ENCODE measurements at regions not wholly inside any gene's neighbourhood (a gene's known extent, or its start where the extent isn't known, plus 50 kb on each side); places are given as distances from the start of the nearest gene placed in this dataset.
"Not testable (repeated sequence)": the region's sequence is repeated elsewhere in the genome, so short reads cannot be mapped to it uniquely, and the experiment has no call there.

GRCh38 chr7:130789436-130789835 is 55.4 kb upstream of the KLF14 start:
- DNase-seq (ENCODE audit: low read depth in 2 of 2) = no peak

GRCh38 chr7:130791746-130792145 is 57.7 kb upstream of the KLF14 start:
- DNase-seq (ENCODE audit: low read depth in 2 of 2) = no peak

DNA sequence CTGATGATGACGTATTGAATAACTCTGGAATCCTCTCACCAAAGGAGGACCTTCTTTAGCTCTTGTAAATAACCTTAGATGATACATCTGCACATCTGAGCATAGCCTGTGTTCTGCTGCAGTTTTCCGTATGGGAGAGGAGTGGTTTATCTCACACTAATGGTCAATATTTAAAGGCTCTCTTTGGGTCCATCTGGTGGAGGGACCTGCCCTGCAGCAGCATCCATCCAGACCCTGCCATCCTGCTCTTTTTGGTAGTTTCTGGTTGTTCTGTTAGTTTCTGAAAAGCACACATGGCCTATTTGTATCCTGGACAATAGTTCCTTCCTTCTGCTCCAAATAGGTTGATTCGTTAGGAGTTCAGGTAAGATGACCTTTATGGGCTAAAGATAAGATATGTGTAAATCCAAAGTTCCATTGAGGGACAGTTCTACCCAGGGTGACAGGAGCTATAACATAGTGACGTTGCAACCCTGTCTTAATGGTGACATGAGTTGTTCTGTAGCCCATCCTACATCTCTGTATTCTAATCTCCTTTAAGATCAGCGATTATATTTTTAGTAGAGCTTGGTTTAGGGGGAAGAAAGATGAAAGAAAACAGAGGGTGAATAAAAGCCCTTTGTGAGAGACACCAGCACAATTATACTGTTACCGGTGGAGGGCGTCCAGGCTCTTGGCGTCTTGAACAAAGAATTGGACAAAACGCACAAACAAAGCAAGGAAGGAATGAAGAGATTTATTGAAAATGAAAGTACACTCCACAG is 60.0 kb upstream of the KLF14 start:
- DNase-seq (ENCODE audit: low read depth in 2 of 2) = no peak

- no peak for DNase-seq (ENCODE audit: low read depth in 2 of 2)
Observed at GRCh38 chr7:130794619-130794922, 60.6 kb upstream of the KLF14 start.

GRCh38 chr7:130796425-130796824 is 62.4 kb upstream of the KLF14 start:
- DNase-seq (ENCODE audit: low read depth in 2 of 2) = not testable (repeated sequence)

GRCh38 chr7:130803127-130803526 is 69.1 kb upstream of the KLF14 start:
- no peak for DNase-seq (ENCODE audit: low read depth in 2 of 2)

- DNase-seq (ENCODE audit: low read depth in 2 of 2) = no peak
Observed at GRCh38 chr7:130804220-130804619, 70.2 kb upstream of the KLF14 start.

GRCh38 chr7:130812819-130813218 is 78.8 kb upstream of the KLF14 start:
- not testable (repeated sequence) for DNase-seq (ENCODE audit: low read depth in 2 of 2)

GRCh38 chr7:130814778-130815335 is 80.8 kb upstream of the KLF14 start:
- peak in 1 of 2 donors; percentile 6 for DNase-seq (ENCODE audit: low read depth in 2 of 2)

DNA sequence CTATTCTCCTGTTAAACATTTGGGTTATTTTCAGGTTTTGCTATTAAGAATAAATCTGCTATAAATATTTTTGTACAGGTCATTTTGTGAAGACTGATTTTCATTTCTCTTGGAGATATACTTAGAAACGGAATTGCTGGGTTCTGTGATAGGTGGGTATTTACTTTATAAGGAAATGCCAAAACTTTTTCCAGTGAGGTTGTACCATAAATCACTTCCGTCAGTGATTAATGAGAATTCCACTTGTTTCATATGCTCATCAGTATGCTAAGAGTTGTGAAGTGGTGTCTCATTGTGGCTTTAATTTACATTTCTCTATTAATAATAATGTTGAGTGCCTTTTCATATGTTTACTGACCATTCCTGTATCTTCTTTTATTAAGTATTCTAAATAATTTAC is 84.0 kb upstream of the KLF14 start:
- no peak for DNase-seq (ENCODE audit: low read depth in 2 of 2)

GRCh38 chr7:130821864-130822263 is 87.9 kb upstream of the KLF14 start:
- no peak for DNase-seq (ENCODE audit: low read depth in 2 of 2)

DNA sequence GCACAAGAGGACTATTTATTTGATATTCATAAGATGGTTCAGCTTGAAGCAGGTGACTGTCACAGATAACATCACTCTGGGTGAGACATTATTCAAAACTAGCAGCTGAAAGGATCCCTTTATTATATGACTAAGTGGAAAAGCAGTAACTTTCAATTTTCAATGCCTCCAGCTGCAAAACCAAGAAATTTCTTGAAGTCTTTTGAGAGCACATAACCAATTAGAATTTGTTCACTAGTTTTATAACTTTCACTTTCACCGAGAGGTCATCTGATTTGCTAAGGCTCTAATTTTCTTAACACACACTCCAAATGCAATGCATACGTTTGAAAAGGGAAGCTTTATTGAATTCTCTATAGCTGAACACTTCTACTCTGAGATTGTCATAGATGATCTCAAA is 88.6 kb upstream of the KLF14 start:
- no peak for DNase-seq (ENCODE audit: low read depth in 2 of 2)

DNA sequence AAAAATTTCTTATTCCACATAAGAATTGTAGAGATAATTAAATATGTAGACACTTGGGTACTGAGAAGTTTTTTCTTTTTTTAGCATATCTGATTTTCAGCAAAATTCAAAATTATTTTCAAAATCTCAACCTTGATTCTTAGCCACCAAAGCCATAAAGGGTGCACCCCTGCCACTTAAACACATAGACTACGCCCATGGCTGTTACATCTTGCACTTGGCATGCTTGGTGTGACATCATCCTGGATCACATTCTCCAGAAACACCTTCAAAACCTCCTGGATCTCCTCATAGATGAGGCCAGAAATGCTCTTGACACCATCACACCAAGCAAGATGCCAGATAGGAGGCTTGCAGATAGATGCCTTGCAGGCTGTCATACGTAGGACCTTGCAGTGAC is 89.1 kb upstream of the KLF14 start:
- no peak for DNase-seq (ENCODE audit: low read depth in 2 of 2)

GRCh38 chr7:130825819-130826218 is 91.8 kb upstream of the KLF14 start:
- DNase-seq (ENCODE audit: low read depth in 2 of 2) = no peak

DNA sequence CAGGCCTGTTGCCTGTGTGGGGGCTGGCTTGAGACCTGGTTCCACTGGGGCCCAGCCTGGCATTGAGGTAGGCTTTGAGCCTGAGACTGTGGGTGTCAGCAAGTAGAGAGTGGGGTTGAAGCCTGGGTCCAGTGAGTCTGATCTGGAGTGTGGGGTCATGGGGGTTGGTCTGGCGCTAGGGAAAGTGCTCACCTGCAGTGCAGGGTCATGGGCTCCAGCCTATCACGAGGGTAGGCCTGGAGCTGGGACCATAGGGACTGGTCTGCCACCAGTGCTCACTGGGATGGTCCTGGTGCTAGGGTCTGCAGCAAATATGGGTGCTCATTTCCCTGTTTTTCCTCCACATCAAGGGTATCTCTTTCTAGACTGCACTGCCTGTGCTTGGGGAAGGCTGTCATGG is 95.4 kb upstream of the KLF14 start:
- DNase-seq (ENCODE audit: low read depth in 2 of 2) = no peak

DNA sequence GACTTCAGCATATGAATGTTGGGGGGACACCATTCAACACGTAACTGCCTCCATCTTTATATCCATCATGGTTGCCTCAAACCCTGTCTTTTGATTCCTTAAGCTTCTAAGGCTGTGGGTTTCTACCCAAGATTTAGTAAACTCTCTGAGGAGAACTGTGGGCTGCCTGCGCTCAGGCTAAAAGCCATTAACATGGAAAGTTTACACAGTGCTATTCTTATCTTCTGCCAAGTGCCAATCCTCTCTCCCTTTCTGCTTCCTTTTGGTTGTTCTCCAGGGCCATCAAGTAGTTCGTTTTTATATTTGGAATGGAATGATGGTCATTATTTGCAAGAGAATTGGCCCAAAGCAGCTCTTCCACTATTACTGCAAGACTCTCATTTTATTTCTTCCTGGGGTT is 97.3 kb upstream of the KLF14 start:
- DNase-seq (ENCODE audit: low read depth in 2 of 2) = no peak

GRCh38 chr7:130831817-130832481 is 97.9 kb upstream of the KLF14 start:
- DNase-seq (ENCODE audit: low read depth in 2 of 2) = no peak

DNA sequence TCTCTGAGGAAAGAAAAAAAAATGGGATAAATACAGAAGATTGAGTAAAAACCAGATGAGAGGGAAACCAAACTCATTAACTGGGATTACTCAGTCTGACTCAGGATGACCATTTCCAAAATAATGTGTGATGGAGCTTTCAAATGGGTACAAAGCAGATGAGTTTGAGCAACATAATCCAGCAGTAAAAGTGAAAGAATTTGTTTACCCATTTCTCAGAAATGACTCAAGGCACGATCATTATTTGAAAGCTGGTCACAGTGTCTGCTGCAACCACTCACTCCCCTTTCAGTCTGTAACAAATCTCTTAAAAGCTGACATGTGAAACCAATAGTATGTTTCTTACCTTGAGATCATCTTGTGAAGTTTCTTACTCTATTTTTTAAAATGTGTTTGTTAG is 104.7 kb upstream of the KLF14 start:
- no peak for DNase-seq (ENCODE audit: low read depth in 2 of 2)

- DNase-seq (ENCODE audit: low read depth in 2 of 2) = no peak
Observed at GRCh38 chr7:130840599-130840998, 106.6 kb upstream of the KLF14 start.

DNA sequence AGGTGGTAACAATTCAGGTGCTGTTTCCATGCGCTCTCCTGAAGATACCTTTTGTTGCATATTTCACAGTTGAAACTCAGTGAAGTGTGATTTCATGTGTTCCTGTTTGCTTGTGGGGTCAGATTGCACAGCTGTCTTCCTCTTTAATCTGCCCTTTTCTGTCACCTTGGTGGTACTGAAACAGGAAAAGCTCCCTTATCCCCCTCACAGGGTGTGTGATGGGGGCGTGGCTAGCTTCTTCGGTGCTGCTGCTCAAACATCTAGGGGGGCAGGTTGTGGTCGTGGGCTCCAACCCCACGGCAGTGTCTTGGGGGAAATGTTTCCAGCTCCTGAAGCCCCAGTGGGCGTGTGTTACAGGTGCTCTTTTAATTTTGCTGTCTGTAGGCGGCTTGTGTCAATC is 107.4 kb upstream of the KLF14 start:
- DNase-seq (ENCODE audit: low read depth in 2 of 2) = no peak

GRCh38 chr7:130843703-130844102 is 109.7 kb upstream of the KLF14 start:
- DNase-seq (ENCODE audit: low read depth in 2 of 2) = no peak

DNA sequence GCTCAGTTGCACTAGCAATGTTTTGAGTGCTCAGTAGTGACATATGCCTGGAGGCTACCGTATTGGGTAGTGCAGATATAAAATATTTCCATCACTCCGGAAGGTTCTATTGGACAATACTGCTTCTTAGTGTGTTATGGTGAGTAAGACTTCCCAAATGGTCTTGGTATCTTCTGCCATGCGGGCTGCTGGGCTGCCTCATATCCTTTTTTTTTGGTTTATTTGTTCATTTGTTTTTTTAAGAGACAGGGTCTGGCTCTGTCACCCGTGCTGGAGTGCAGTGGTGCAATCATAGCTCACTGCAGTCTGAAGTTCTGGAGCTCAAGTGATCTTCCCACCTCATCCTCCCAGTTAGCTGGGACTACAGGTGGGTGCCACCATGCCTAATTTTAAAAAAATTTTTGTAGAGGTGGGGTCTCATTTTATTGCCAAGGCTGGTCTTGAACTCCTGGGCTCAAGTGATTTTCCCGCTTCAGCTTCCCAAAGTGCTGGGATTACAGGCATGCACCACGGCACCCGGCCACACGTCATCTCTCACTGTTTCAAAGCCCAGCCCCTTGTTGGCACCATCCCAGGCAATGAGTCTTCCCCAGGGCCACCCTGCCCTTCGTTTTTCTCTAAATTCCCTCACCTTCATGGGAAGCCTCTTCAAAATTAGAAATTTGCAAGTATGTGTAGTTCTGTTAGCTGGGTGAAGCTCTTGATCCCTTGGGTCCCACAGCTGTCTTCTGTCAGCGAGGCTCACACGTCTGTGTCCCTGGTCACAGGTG is 111.0 kb upstream of the KLF14 start:
- DNase-seq (ENCODE audit: low read depth in 2 of 2) = no peak

Measured in stimulated activated CD4-positive, alpha-beta T cell treated with anti-CD3 and anti-CD28 coated beads, Interleukin-15, amount 100 ng/mL, for 48 hours (primary cell).